NCI-H146 treated with DMSO at 0.1 percent for 48 hours (cell line): ENCODE measurements at regions not wholly inside any gene's neighbourhood (a gene's known extent, or its start where the extent isn't known, plus 50 kb on each side); places are given as distances from the start of the nearest gene placed in this dataset.
"Not testable (repeated sequence)": the region's sequence is repeated elsewhere in the genome, so short reads cannot be mapped to it uniquely, and the experiment has no call there.

Experiments used
- DNase-seq: peaks from one replicate; lab custom pipeline; 2025; ENCODE audit not compliant: unreplicated experiment; lab: John Stamatoyannopoulos, UW

GRCh38 chr3:25171897-25172296 is 256.2 kb upstream of the RARB start:
- DNase-seq: no peak

DNA sequence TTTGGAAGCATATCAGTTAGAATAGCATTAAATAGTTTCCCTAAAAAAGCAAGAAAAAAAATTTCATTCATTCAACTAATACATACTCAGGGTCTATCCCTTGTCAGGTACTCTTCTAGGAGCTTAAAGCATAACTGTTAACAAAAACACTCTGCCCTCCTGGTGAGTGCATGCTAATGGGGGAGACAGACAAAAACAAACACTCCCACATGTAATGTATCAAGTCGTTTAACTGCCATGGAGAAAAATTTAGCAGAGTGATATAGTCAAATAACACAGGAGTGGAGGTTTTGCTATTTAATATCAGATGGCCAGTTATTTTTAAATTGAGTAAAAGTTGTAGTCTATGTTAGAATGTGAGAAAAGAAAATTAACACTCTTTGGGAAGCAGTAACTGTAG is 254.5 kb upstream of the RARB start:
- no peak for DNase-seq

DNA sequence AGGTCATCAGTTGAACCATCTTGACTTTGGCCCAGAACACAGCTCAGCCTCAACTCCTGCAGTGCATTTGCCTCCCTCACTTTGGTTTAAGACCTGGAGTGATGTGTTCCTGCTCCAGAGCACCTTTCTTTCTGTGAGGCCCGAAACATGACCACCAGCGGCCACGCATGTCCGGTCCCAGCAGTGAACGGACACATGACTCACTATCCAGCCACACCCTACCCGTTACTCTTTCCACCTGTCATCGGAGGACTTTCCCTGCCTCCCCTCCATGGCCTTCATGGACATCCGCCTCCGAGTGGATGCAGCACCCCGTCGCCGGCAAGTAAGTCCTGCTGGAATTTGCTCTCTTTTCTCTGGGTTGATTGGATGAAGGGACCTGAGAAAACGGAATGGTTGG is 253.8 kb upstream of the RARB start:
- DNase-seq: no peak

DNA sequence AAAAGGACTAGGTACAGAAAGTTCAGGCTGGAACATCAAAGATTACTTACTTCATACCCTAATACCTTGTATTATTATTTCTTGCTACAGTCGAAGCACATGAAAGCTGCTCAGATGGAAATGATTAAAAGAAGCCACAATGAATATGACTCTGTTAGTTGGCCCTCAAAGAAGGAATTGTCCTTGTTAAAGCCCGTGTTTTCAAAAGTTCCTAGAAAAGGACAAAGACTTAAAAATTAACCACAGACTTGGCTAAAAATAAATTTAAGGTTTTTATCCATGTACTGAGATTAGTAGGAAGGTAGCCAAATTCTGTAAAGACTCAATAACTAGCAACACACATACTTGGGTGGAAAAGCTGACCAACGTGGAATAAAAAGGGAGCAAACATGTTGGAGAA is 251.0 kb upstream of the RARB start:
- DNase-seq: no peak

- no peak for DNase-seq
Measured at GRCh38 chr3:25178672-25179071, 249.4 kb upstream of the RARB start.

GRCh38 chr3:25181096-25181495 is 247.0 kb upstream of the RARB start:
- DNase-seq: no peak

- DNase-seq: no peak
Measured at GRCh38 chr3:25182794-25183193, 245.3 kb upstream of the RARB start.

- DNase-seq: no peak
Measured at GRCh38 chr3:25184641-25185250, 243.3 kb upstream of the RARB start.

DNA sequence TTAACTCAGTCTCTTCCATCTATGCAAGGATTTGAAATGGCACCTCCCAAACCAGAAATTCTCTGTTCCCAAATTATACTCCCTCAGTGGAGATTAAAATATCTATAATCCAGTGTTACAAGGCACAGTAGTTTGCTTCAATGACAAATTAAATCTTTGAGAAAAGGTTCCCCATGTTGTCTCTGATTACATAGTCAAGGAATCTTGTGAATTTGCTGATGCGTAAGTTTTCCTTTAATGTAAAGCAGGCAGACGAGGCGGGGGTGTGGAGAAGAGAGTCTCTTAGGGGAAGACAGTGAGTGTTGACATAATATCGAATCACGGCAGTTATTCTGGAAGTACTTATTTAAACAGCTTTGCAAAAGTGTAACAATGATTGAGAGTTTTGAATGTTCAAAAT is 236.4 kb upstream of the RARB start:
- no peak for DNase-seq

DNA sequence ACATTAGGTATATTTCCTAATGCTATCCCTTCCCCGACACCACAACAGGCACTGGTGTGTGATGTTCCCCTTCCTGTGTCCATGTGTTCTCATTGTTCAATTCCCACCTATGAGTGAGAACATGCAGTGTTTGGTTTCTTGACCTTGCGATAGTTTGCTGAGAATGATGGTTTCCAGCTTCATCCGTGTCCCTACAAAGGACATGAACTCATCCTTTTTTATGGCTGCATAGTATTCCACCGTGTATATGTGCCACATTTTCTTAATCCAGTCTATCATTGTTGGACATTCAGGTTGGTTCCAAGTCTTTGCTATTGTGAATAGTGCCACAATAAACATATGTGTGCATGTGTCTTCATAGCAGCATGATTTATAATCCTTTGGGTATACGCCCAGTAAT is 228.5 kb upstream of the RARB start:
- DNase-seq: not testable (repeated sequence)

- DNase-seq: no peak
Measured at GRCh38 chr3:25212736-25213135, 215.3 kb upstream of the RARB start.

GRCh38 chr3:25214034-25214433 is 214.0 kb upstream of the RARB start:
- no peak for DNase-seq

GRCh38 chr3:25218362-25218761 is 209.7 kb upstream of the RARB start:
- no peak for DNase-seq

DNA sequence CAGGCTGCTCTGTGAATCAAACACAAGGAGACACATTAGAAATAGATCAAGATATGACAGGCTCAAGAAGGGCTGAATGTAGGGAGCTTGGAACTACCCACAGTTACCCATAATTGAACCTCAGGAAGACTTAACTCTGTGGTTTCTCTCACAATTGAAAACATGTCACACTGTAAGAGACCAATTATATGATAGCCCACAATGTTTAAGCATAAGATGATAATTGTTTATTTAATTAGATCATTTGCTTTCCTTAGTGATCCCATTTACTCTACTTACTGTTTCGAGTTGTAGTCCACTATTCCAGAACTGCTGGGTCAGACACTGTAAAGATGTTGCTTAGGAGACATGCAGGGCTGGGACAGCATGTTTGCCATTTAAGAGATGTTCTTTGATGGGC is 201.3 kb upstream of the RARB start:
- no peak for DNase-seq

GRCh38 chr3:25229586-25229985 is 198.5 kb upstream of the RARB start:
- no peak for DNase-seq

- no peak for DNase-seq
Measured at GRCh38 chr3:25235031-25235430, 193.0 kb upstream of the RARB start.

GRCh38 chr3:25235466-25235865 is 192.6 kb upstream of the RARB start:
- DNase-seq: no peak

DNA sequence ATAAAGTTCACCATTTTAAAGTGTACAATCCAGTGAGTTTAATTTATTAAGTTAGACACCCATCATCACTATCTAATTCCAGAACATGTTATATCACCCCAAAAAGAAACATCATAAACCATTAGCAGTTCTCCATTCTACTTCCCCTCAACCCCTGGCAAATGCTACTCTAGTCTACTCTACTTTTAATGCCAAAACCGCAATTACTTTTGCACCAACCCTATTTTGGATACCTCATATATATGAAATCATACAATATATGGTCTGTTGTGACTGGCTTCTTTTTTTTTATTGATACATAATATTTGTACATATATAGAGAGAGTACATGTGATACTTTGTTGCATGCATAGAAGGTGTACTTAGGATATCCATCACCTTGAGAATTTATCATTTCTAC is 190.5 kb upstream of the RARB start:
- DNase-seq: no peak

DNA sequence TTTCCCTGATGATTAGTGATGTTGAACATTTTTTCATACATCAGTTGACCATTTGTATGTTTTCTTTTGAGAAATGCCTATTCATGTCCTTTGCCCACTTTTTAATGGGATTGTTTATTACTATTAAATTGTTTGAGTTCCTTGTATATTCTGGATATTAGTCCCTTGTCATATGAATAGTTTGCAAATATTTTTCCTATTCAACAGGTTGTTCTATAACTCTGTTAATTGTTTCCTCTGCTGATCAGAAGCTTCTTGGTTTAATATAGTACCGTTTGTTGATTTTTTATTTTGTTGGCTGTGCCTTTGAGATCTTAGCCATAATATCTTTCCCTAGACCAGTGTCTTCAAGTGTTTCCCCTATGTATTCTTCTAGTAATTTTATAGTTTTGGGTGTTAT is 189.0 kb upstream of the RARB start:
- DNase-seq: no peak

DNA sequence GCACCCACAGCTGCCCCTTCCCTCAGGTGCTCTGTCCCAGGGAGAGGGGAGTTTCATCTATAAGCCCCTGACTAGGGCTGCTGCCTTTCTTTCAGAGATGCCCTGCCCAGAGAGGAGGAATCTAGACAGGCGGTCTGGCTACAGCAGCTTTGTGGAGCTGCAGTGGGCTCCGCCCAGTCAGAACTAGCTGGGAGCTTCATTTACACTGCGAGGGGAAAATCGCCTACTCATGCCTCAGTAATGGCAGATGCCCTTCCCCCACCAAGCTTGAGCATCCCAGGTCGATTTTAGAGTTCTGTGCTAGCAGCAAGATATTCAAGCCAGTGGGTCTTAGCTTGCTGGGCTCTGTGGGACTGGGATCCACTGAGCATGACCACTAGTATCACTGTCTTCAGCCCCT is 181.2 kb upstream of the RARB start:
- DNase-seq: no peak

DNA sequence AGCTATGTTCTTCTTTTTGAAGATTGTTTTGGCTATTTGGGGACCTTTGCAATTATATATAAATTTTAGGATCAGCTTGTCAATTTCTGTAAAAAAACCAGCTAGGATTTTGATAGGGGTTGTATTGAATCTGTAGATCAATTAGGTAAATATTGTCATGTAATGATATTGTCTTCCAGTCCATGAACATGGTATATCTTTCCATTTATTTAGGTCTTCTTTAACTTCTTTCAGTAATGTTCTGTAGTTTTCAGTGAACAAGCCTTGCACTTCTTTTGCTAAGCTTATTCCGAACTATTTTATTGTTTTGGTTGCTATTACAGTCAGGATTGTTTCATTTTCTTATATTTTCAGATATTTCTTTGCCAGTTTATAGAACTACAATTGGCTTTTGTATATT is 175.8 kb upstream of the RARB start:
- DNase-seq: no peak

GRCh38 chr3:25257026-25257425 is 171.0 kb upstream of the RARB start:
- no peak for DNase-seq

DNA sequence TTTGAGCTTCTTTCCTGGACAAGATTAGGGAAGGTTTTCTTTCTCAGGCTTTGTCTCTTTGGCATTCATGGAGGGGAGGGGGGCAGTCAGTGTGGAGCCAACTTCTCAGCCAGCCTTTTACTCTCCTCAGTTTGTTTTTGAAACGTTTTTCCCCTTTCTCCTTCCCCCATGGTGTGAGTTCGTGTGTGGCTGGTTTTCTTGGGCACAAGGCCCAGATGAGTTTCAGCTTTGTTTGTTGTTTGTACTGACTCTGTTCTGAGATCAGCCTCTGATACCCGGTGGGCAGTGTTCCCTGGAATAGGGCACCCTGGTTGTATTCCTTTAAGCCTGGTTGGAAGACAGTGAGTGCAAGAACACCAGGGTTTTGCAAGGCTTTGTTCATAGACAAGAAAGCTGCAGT is 168.2 kb upstream of the RARB start:
- DNase-seq: no peak

- DNase-seq: no peak
Measured at GRCh38 chr3:25262322-25262721, 165.7 kb upstream of the RARB start.
